H9 (cell line): ENCODE measurements at regions not wholly inside any gene's neighbourhood (a gene's known extent, or its start where the extent isn't known, plus 50 kb on each side); places are given as distances from the start of the nearest gene placed in this dataset.

ENCODE experiments used
- DNase-seq: peaks from one replicate; pipeline ENCODE4 v3.0.0-alpha.2; 2017
- H2AFZ ChIP-seq: one replicate; pipeline ENCODE4 v1.6.1; 2013; ENCODE audit warnings: mild to moderate bottlenecking, low read length, control low read depth, moderate library complexity
- H2AK5ac ChIP-seq: 2 replicates; pipeline ENCODE4 v1.6.1; 2013; ENCODE audit warnings: low read length, control low read depth, mixed read lengths; ENCODE audit not compliant: insufficient read length
- H2BK120ac ChIP-seq: one replicate; pipeline ENCODE4 v1.6.1; 2013; ENCODE audit warnings: low read depth, mild to moderate bottlenecking, low read length, control low read depth, inconsistent platforms; ENCODE audit not compliant: poor library complexity, severe bottlenecking
- H2BK12ac ChIP-seq: 2 replicates; pipeline ENCODE4 v1.6.1; 2013; ENCODE audit warnings: low read length, control low read depth, mixed read lengths, low read depth; ENCODE audit not compliant: insufficient read length
- H2BK15ac ChIP-seq: 2 replicates; pipeline ENCODE4 v1.6.1; 2013; ENCODE audit warnings: low read depth, low read length, control low read depth
- H2BK20ac ChIP-seq: one replicate; pipeline ENCODE4 v1.6.1; 2013; ENCODE audit warnings: low read depth, mild to moderate bottlenecking, low read length, control low read depth, inconsistent platforms; ENCODE audit not compliant: poor library complexity, severe bottlenecking
- H2BK5ac ChIP-seq: 2 replicates; pipeline ENCODE4 v1.6.1; 2013; ENCODE audit warnings: low read length, control low read depth, mixed read lengths; ENCODE audit not compliant: insufficient read length
- H3K14ac ChIP-seq: 2 replicates; pipeline ENCODE4 v1.6.1; 2013; ENCODE audit warnings: low read length, control low read depth; ENCODE audit not compliant: insufficient read depth
- H3K18ac ChIP-seq: 2 replicates; pipeline ENCODE4 v1.6.1; 2013; ENCODE audit warnings: low read depth, mild to moderate bottlenecking, mixed read lengths, low read length, control low read depth; ENCODE audit not compliant: insufficient read length
- H3K23ac ChIP-seq: 2 replicates; pipeline ENCODE4 v1.6.1; 2013; ENCODE audit warnings: low read length, control low read depth, mixed read lengths, low read depth; ENCODE audit not compliant: insufficient read length
- H3K23me2 ChIP-seq: 2 replicates; pipeline ENCODE4 v1.6.1; 2013; ENCODE audit warnings: low read depth, mild to moderate bottlenecking, mixed read lengths, low read length, control low read depth; ENCODE audit not compliant: insufficient read length, poor library complexity, severe bottlenecking
- H3K27ac ChIP-seq: 2 replicates; pipeline ENCODE4 v1.5.1; 2013; ENCODE audit warnings: low read length, control low read depth, mixed read lengths, low read depth; ENCODE audit not compliant: insufficient read length
- H3K27me3 ChIP-seq: 2 replicates; pipeline ENCODE4 v1.6.1; 2013; ENCODE audit warnings: low read length, control low read depth, inconsistent platforms; ENCODE audit not compliant: insufficient read depth
- H3K4ac ChIP-seq: 2 replicates; pipeline ENCODE4 v1.6.1; 2013; ENCODE audit warnings: low read depth, mild to moderate bottlenecking, control low read depth, inconsistent platforms, low read length, moderate library complexity
- H3K4me1 ChIP-seq: 2 replicates; pipeline ENCODE4 v1.6.1; 2013; ENCODE audit warnings: low read length, control low read depth, inconsistent platforms; ENCODE audit not compliant: insufficient read depth
- H3K4me2 ChIP-seq: 2 replicates; pipeline ENCODE4 v1.6.1; 2013; ENCODE audit warnings: low read length, control low read depth, mixed read lengths; ENCODE audit not compliant: insufficient read length, insufficient read depth
- H3K56ac ChIP-seq: 2 replicates; pipeline ENCODE4 v1.6.1; 2013; ENCODE audit warnings: low read depth, mild to moderate bottlenecking, mixed read lengths, low read length, control low read depth; ENCODE audit not compliant: insufficient read length
- H3K79me1 ChIP-seq: 2 replicates; pipeline ENCODE4 v1.6.1; 2013; ENCODE audit warnings: low read depth, mild to moderate bottlenecking, moderate library complexity, low read length, control low read depth, inconsistent platforms; ENCODE audit not compliant: insufficient read depth, poor library complexity, severe bottlenecking
- H3K79me2 ChIP-seq: 2 replicates; pipeline ENCODE4 v1.6.1; 2013; ENCODE audit warnings: low read length, control low read depth, inconsistent platforms; ENCODE audit not compliant: insufficient read depth
- H3K9ac ChIP-seq: 2 replicates; pipeline ENCODE4 v1.6.1; 2013; ENCODE audit warnings: low read length, control low read depth, mixed read lengths; ENCODE audit not compliant: insufficient read length; ENCODE audit errors: extremely low read depth
- H3K9me3 ChIP-seq: one replicate; pipeline ENCODE4 v1.6.1; 2013; ENCODE audit warnings: low read depth, low read length, inconsistent platforms; ENCODE audit not compliant: control insufficient read depth
- H3T11ph ChIP-seq: one replicate; pipeline ENCODE4 v1.6.1; 2013; ENCODE audit warnings: mild to moderate bottlenecking, low read length, control low read depth, inconsistent platforms
- H4K20me1 ChIP-seq: one replicate; pipeline ENCODE4 v1.6.1; 2013; ENCODE audit not compliant: control insufficient read depth, insufficient read length, insufficient read depth
- H4K5ac ChIP-seq: 2 replicates; pipeline ENCODE4 v1.6.1; 2013; ENCODE audit warnings: low read depth, mild to moderate bottlenecking, mixed read lengths, low read length, control low read depth; ENCODE audit not compliant: insufficient read length
- H4K8ac ChIP-seq: replicated peaks from 2 replicates; pipeline ENCODE4 v1.6.1; 2013; ENCODE audit warnings: low read length, control low read depth, mixed read lengths, low read depth; ENCODE audit not compliant: insufficient read length
- H4K91ac ChIP-seq: 2 replicates; pipeline ENCODE4 v1.6.1; 2013; ENCODE audit warnings: low read depth, mild to moderate bottlenecking, moderate library complexity, mixed read lengths, low read length, control low read depth; ENCODE audit not compliant: insufficient read length
- H3K27ac Mint-ChIP-seq, 3 experiments: 2 replicates in 2 of 3; 3 replicates in 1 of 3; pipeline ENCODE4 v1.8.0; 2020 to 2021; ENCODE audit warnings: mixed read lengths in 3 of 3, mild to moderate bottlenecking in 1 of 3, moderate library complexity in 1 of 3
- H3K27me3 Mint-ChIP-seq: 2 replicates; pipeline ENCODE4 v1.8.0; 2021; ENCODE audit warnings: low read depth, mild to moderate bottlenecking, moderate library complexity, mixed read lengths
- H3K36me3 Mint-ChIP-seq, 3 experiments: 2 replicates in 2 of 3; 3 replicates in 1 of 3; pipeline ENCODE4 v1.8.0; 2020 to 2021; ENCODE audit warnings: low read depth in 3 of 3, mixed read lengths in 3 of 3; ENCODE audit not compliant: insufficient read depth in 1 of 3
- H3K4me1 Mint-ChIP-seq, 2 experiments: 2 replicates each; pipeline ENCODE4 v1.8.0; 2020; ENCODE audit warnings: mixed read lengths in 2 of 2
- H3K4me3 Mint-ChIP-seq, 2 experiments: 2 replicates in 1 of 2; 3 replicates in 1 of 2; pipeline ENCODE4 v1.8.0; 2020 to 2021; ENCODE audit warnings: mild to moderate bottlenecking in 2 of 2, mixed read lengths in 2 of 2, moderate library complexity in 1 of 2
- H3K9me3 Mint-ChIP-seq, 2 experiments: 2 replicates in 1 of 2; 3 replicates in 1 of 2; pipeline ENCODE4 v1.8.0; 2020; ENCODE audit warnings: mild to moderate bottlenecking in 2 of 2, mixed read lengths in 2 of 2, moderate library complexity in 1 of 2
- WGBS: extraction: QIAGEN DNeasy Blood & Tissue Kit; methylation state at CpG from one replicate; pipeline ENCODE4 v1.1.7; 2013; ENCODE audit warnings: missing lambda C conversion rate, low lambda C conversion rate, mixed read lengths; ENCODE audit not compliant: insufficient read length; ENCODE audit errors: extremely low coverage; 5-methylcytosine and 5-hydroxymethylcytosine counted together
- TF ChIP-seq, protein P1 (sequence below): fragments of 200-600 bp; sonication (generic); conservative IDR thresholded peaks from 3 replicates; pipeline ENCODE4 v1.8.0; 2021; ENCODE audit warnings: antibody characterized with exemption, mild to moderate bottlenecking

DNA sequence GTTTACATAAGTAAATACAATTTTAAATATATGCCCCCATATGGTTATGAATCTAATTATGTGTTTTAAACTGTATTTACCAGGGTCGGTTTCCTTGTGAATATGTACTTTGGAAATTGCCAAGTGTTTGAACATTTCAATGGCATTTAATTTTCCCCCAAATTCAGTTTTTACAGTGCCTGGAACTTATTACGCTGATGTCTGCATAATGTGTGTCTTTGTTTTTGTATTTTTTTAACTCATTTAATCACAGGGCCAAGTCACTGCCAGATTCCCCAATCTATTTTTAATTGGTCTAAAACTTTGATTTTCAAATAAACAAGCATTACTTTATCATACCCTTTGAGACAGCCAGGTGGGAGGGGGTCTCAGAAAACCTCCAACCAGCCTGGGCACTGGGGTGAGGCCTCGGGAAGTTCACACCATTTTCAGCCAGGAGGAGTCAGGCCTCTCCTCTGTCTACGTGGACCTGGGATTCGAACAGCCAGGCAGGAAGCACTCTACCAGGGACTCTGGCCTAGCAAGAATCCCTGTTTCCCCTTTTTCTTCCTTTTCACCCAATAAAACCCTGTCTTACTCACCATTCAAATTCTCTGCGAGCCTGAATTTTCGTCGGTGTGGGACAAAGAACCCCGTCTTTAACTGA lies 151.5 kb upstream of the COL1A2 start:
- Mint-ChIP-seq H3K4me1 (no peaks in the 10 kb centered on the region), H3K9me3 (no peaks in the 10 kb centered on the region), H3K27ac (no peak overlapping the region), H3K27me3 (peaks cover 56% of the 10 kb centered on the region), H3K4me3 (no peak overlapping the region), H3K36me3 (no peaks in the 10 kb centered on the region)
- no peak overlapping the region for H3T11ph ChIP-seq
- H4K91ac ChIP-seq: no peak overlapping the region
- H3K23me2 ChIP-seq: no peaks in the 10 kb centered on the region
- H4K8ac ChIP-seq: no peak overlapping the region
- no peak overlapping the region for H2BK12ac ChIP-seq
- DNase-seq: peak; percentile 55
- H3K27me3 ChIP-seq: peaks cover 3% of the 10 kb centered on the region; the same call in 1 of the 2 replicates
- no peak overlapping the region for H3K27ac ChIP-seq
- no peak overlapping the region for H2BK120ac ChIP-seq
- no peak overlapping the region for H2AFZ ChIP-seq
- no peak overlapping the region for H3K14ac ChIP-seq
- no peak overlapping the region for H2BK20ac ChIP-seq
- H3K9ac ChIP-seq: no peak overlapping the region
- H3K4me1 ChIP-seq: no peaks in the 10 kb centered on the region
- H3K4ac ChIP-seq: no peak overlapping the region
- H3K23ac ChIP-seq: no peak overlapping the region
- no peak overlapping the region for H3K4me2 ChIP-seq
- no peaks in the 10 kb centered on the region for H3K79me2 ChIP-seq
- no CpG with 5 or more reads among the region's 9 CpGs for WGBS
- no peaks in the 10 kb centered on the region for H4K20me1 ChIP-seq
- no peak overlapping the region for H2AK5ac ChIP-seq
- H3K56ac ChIP-seq: no peak overlapping the region
- no peak overlapping the region for H3K18ac ChIP-seq
- TF ChIP-seq, protein P1, sequence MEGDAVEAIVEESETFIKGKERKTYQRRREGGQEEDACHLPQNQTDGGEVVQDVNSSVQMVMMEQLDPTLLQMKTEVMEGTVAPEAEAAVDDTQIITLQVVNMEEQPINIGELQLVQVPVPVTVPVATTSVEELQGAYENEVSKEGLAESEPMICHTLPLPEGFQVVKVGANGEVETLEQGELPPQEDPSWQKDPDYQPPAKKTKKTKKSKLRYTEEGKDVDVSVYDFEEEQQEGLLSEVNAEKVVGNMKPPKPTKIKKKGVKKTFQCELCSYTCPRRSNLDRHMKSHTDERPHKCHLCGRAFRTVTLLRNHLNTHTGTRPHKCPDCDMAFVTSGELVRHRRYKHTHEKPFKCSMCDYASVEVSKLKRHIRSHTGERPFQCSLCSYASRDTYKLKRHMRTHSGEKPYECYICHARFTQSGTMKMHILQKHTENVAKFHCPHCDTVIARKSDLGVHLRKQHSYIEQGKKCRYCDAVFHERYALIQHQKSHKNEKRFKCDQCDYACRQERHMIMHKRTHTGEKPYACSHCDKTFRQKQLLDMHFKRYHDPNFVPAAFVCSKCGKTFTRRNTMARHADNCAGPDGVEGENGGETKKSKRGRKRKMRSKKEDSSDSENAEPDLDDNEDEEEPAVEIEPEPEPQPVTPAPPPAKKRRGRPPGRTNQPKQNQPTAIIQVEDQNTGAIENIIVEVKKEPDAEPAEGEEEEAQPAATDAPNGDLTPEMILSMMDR: peak; percentile 32; the same call in 2 of the 3 replicates
- no peak overlapping the region for H2BK5ac ChIP-seq
- no peak overlapping the region for H4K5ac ChIP-seq
- H2BK15ac ChIP-seq: no peak overlapping the region
- no peaks in the 10 kb centered on the region for H3K79me1 ChIP-seq
- H3K9me3 ChIP-seq: no peaks in the 10 kb centered on the region
